ENCODE measurements at regions not wholly inside any gene's neighbourhood (a gene's known extent, or its start where the extent isn't known, plus 50 kb on each side); places are given as distances from the start of the nearest gene placed in this dataset.

- TF ChIP-seq SUZ12 (IDR thresholded peaks at IDR 0.05; ENCODE audit: extremely low read depth, insufficient read depth, insufficient read length): no peak
- no peak for TF ChIP-seq YY1 (IDR thresholded peaks at IDR 0.05; ENCODE audit: insufficient read depth, insufficient read length)
- TF ChIP-seq ZNF274 (IDR thresholded peaks at IDR 0.05; ENCODE audit: low read depth, low read length): no peak
Measured at GRCh38 chr15:95247071-95247984, 1016.0 kb downstream of the MCTP2 start.
